Daoy (cell line): ENCODE measurements at regions not wholly inside any gene's neighbourhood (a gene's known extent, or its start where the extent isn't known, plus 50 kb on each side); places are given as distances from the start of the nearest gene placed in this dataset.

Experiments used
- DNase-seq: peaks from one replicate; pipeline ENCODE4 v3.0.0-alpha.2; 2015; ENCODE audit warnings: low read depth

DNA sequence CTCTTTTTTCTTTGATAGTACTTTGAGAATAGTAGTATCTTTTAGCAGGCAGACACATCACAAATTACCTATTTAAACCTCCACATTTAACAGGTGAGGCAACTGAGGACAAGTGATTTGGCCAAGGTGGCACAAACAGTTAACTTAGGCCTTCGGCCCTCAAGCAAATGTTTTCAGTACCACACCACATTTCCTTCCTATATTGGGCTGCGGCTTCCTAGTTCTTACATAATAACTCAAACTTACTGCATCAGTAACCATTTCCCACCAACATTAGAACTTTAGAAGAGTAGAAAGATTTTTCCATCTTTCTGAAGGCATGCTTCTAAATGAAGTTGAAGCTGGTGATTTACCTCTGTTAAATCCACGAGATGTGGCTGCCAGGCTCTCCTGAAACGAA is 63.2 kb upstream of the SLC4A4 start:
- no peak for DNase-seq

DNA sequence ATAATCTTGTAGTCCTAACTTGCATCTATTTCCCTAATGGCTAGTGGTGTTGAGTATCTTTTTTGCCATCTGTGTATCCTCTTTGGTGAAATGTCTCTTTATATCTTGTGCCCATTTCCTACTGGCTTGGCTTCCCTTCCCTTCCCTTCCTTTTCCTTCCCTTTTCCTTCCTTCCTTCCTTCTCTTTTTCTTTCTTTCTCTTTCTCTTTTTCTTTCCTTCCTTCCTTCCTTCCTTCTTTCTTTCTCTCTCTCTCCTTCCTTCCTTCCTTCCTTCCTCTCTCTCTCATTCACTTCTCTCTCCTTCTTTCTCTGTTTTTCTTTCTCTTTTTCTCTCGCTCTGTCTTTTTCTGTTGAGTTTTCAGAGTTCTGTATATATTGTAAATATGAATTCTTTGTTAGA is 61.5 kb upstream of the SLC4A4 start:
- DNase-seq: no peak

GRCh38 chr4:71283642-71284257 is 55.1 kb upstream of the SLC4A4 start:
- no peak for DNase-seq

- DNase-seq: no peak
Observed at GRCh38 chr4:71287305-71287704, 51.5 kb upstream of the SLC4A4 start.

GRCh38 chr4:71288875-71289274 is 49.9 kb upstream of the SLC4A4 start:
- DNase-seq: no peak
